Neuronal stem cell (in vitro differentiated cells): ENCODE measurements at regions not wholly inside any gene's neighbourhood (a gene's known extent, or its start where the extent isn't known, plus 50 kb on each side); places are given as distances from the start of the nearest gene placed in this dataset.
A peak's percentile ranks its signal among the peaks of the same experiment; 100 is the strongest.

Experiments used
- DNase-seq: peaks from one replicate; pipeline ENCODE4 v3.0.0-alpha.2; 2013; ENCODE audit warnings: low spot score
- H2AFZ ChIP-seq: one replicate; pipeline ENCODE4 v1.6.1; 2013; ENCODE audit warnings: mild to moderate bottlenecking, low read length, inconsistent platforms
- H2AK5ac ChIP-seq: 2 replicates; pipeline ENCODE4 v1.6.1; 2013; ENCODE audit warnings: low read depth, mild to moderate bottlenecking, inconsistent platforms, low read length, moderate library complexity, mixed read lengths
- H2BK120ac ChIP-seq: 2 replicates; pipeline ENCODE4 v1.6.1; 2013; ENCODE audit warnings: low read depth, mild to moderate bottlenecking, inconsistent platforms, low read length, moderate library complexity, mixed read lengths
- H2BK12ac ChIP-seq: one replicate; pipeline ENCODE4 v1.6.1; 2013; ENCODE audit warnings: low read length, inconsistent platforms
- H2BK15ac ChIP-seq: 2 replicates; pipeline ENCODE4 v1.6.1; 2013; ENCODE audit warnings: mild to moderate bottlenecking, low read length, inconsistent platforms, mixed read lengths
- H2BK5ac ChIP-seq: one replicate; pipeline ENCODE4 v1.6.1; 2013; ENCODE audit warnings: inconsistent platforms, mild to moderate bottlenecking, low read length, moderate library complexity
- H3K14ac ChIP-seq: one replicate; pipeline ENCODE4 v1.6.1; 2013; ENCODE audit warnings: low read length, inconsistent platforms
- H3K18ac ChIP-seq: 2 replicates; pipeline ENCODE4 v1.6.1; 2013; ENCODE audit warnings: low read length, inconsistent platforms
- H3K23ac ChIP-seq: 2 replicates; pipeline ENCODE4 v1.6.1; 2013; ENCODE audit warnings: low read depth, mild to moderate bottlenecking, mixed read lengths, low read length, inconsistent platforms; ENCODE audit not compliant: poor library complexity
- H3K27ac ChIP-seq: replicated peaks from 3 replicates; pipeline ENCODE4 v1.5.1; 2013; ENCODE audit warnings: low read length, inconsistent platforms
- H3K27me3 ChIP-seq, 3 experiments: 2 replicates each; pipeline ENCODE4 v1.6.1; 2013; ENCODE audit warnings: low read length in 3 of 3, mild to moderate bottlenecking in 2 of 3, inconsistent platforms in 1 of 3, low read depth in 1 of 3, mixed read lengths in 1 of 3, moderate library complexity in 1 of 3; ENCODE audit not compliant: control insufficient read depth in 3 of 3, insufficient read depth in 3 of 3
- H3K36me3 ChIP-seq, 2 donors: replicated peaks in 1 of 2; 2 replicates each; pipeline ENCODE4 v1.6.1; 2013; ENCODE audit warnings: low read length in 2 of 2; ENCODE audit not compliant: control insufficient read depth in 2 of 2, insufficient read depth in 2 of 2
- H3K4ac ChIP-seq: 2 replicates; pipeline ENCODE4 v1.6.1; 2013; ENCODE audit warnings: inconsistent platforms, mild to moderate bottlenecking, low read length, moderate library complexity
- H3K4me1 ChIP-seq, 2 donors: 1 replicate in 1 of 2; 2 replicates in 1 of 2; pipeline ENCODE4 v1.6.1; 2013; ENCODE audit warnings: low read length in 2 of 2, low read depth in 1 of 2; ENCODE audit not compliant: control insufficient read depth in 2 of 2, insufficient read depth in 1 of 2
- H3K4me2 ChIP-seq: one replicate; pipeline ENCODE4 v1.6.1; 2013; ENCODE audit warnings: mild to moderate bottlenecking, low read length, inconsistent platforms; ENCODE audit not compliant: insufficient read depth, poor library complexity, severe bottlenecking
- H3K4me3 ChIP-seq, 2 donors: 2 replicates each; pipeline ENCODE4 v1.5.1; 2013; ENCODE audit warnings: low read length in 2 of 2, mild to moderate bottlenecking in 2 of 2, inconsistent platforms in 1 of 2, moderate library complexity in 1 of 2
- H3K79me1 ChIP-seq: one replicate; pipeline ENCODE4 v1.6.1; 2013; ENCODE audit warnings: low read depth, mild to moderate bottlenecking, inconsistent platforms, low read length, moderate library complexity
- H3K9ac ChIP-seq: one replicate; pipeline ENCODE4 v1.6.1; 2013; ENCODE audit warnings: mild to moderate bottlenecking, low read depth, low read length, inconsistent platforms; ENCODE audit not compliant: poor library complexity
- H3K9me3 ChIP-seq, 2 donors: replicated peaks in 1 of 2; 2 replicates each; pipeline versions ENCODE3 to v1.6.1; 2013; ENCODE audit warnings: low read length in 2 of 2, mild to moderate bottlenecking in 2 of 2, inconsistent platforms in 1 of 2, low read depth in 1 of 2, mixed read lengths in 1 of 2, moderate library complexity in 1 of 2; ENCODE audit not compliant: control insufficient read depth in 2 of 2, insufficient read depth in 1 of 2
- H4K8ac ChIP-seq: one replicate; pipeline ENCODE4 v1.6.1; 2013; ENCODE audit warnings: low read depth, mild to moderate bottlenecking, inconsistent platforms, low read length, moderate library complexity
- H4K91ac ChIP-seq: one replicate; pipeline ENCODE4 v1.6.1; 2013; ENCODE audit warnings: low read length, low read depth, mild to moderate bottlenecking, inconsistent platforms; ENCODE audit not compliant: poor library complexity
- WGBS, 2 donors: extraction: QIAGEN DNeasy Blood & Tissue Kit; methylation state at CpG; one replicate each; pipeline ENCODE4 v1.1.7; 2013; ENCODE audit warnings: missing lambda C conversion rate in 2 of 2, mixed read lengths in 1 of 2; ENCODE audit not compliant: insufficient read length in 2 of 2, insufficient replicate concordance in 1 of 2; ENCODE audit errors: extremely low coverage in 2 of 2; 5-methylcytosine and 5-hydroxymethylcytosine counted together

DNA sequence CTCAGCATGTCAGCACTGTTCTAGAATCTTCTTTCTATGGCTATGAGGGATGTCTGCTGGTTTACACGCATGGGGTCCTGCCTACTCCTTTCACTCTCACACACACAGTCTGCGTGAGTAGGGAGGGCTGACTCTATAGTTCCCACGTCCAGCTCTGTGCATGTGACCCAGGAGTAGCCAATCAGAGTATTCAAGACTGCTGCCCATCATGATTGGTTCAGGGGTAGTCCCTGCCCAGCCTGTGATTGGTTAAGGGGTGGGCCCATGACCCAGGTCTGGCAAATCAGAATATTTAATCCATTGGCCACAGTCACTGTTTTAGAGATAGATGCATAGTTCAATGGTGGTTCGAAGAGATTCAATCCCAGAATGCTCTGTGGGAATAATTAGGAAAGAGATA, 151.3 kb upstream of the IRX3 start:
- Histone ChIP-seq H2BK12ac (no peak overlapping the region), H3K9ac (no peak overlapping the region), H3K4me3 (no peak overlapping the region), H3K23ac (no peak overlapping the region), H3K14ac (no peak overlapping the region), H3K36me3 (no peaks in the 10 kb centered on the region), H3K4me2 (no peak overlapping the region), H3K27ac (no peak overlapping the region), H2BK120ac (no peak overlapping the region), H2BK5ac (no peak overlapping the region), H2AFZ (no peak overlapping the region), H4K8ac (no peak overlapping the region), H3K18ac (peak overlapping the region; percentile 17), H3K4me1 (no peaks in the 10 kb centered on the region), H3K27me3 (peaks cover 0 to 8% (median 0%) of the 10 kb centered on the region in 3 experiments), H3K9me3 (no peaks in the 10 kb centered on the region), H2AK5ac (peak overlapping the region; percentile 38), H3K79me1 (no peaks in the 10 kb centered on the region), H2BK15ac (no peak overlapping the region), H3K4ac (no peak overlapping the region), H4K91ac (no peak overlapping the region)
- no peak for DNase-seq
- no CpG with 5 or more reads among the region's 4 CpGs for WGBS, 2 donors

- Histone ChIP-seq H2BK5ac (no peak overlapping the region), H2BK12ac (no peak overlapping the region), H3K27me3 (peaks cover 0 to 8% (median 0%) of the 10 kb centered on the region in 3 experiments)
Observed at GRCh38 chr16:54437401-54437800, 150.8 kb upstream of the IRX3 start.

GRCh38 chr16:54436346-54436745, 149.8 kb upstream of the IRX3 start:
- Histone ChIP-seq H3K14ac (no peak overlapping the region), H2AK5ac (no peak overlapping the region), H3K9me3 (no peaks in the 10 kb centered on the region), H3K4me2 (no peak overlapping the region), H2BK15ac (no peak overlapping the region), H3K4me1 (peaks cover 0 to 2% of the 10 kb centered on the region in 2 donors), H2BK5ac (no peak overlapping the region), H3K27me3 (peaks cover 0 to 8% (median 0%) of the 10 kb centered on the region in 3 experiments), H3K9ac (no peak overlapping the region), H3K18ac (no peak overlapping the region), H3K4ac (no peak overlapping the region), H3K23ac (no peak overlapping the region), H3K79me1 (no peaks in the 10 kb centered on the region), H2BK12ac (no peak overlapping the region), H4K8ac (no peak overlapping the region), H3K36me3 (no peaks in the 10 kb centered on the region), H2AFZ (no peak overlapping the region), H3K27ac (no peak overlapping the region), H4K91ac (no peak overlapping the region), H3K4me3 (no peak overlapping the region), H2BK120ac (no peak overlapping the region)
- no CpG with 5 or more reads among the region's 7 CpGs for WGBS, 2 donors
- no peak for DNase-seq

More at GRCh38 chr16:54437401-54437800, 150.8 kb upstream of the IRX3 start:
- Histone ChIP-seq H3K4me1 (peaks cover 0 to 1% of the 10 kb centered on the region in 2 donors), H2AFZ (no peak overlapping the region), H3K27ac (no peak overlapping the region), H4K8ac (no peak overlapping the region), H2AK5ac (peak overlapping the region; percentile 38), H3K79me1 (no peaks in the 10 kb centered on the region), H3K4me2 (no peak overlapping the region), H3K9ac (no peak overlapping the region), H3K14ac (no peak overlapping the region), H3K18ac (peak overlapping the region; percentile 29), H2BK15ac (no peak overlapping the region), H3K23ac (no peak overlapping the region), H2BK120ac (no peak overlapping the region), H3K4me3 (no peak overlapping the region), H4K91ac (no peak overlapping the region), H3K36me3 (no peaks in the 10 kb centered on the region), H3K4ac (no peak overlapping the region), H3K9me3 (no peaks in the 10 kb centered on the region)
- no peak for DNase-seq
- no CpG with 5 or more reads among the region's 11 CpGs for WGBS, 2 donors

DNA sequence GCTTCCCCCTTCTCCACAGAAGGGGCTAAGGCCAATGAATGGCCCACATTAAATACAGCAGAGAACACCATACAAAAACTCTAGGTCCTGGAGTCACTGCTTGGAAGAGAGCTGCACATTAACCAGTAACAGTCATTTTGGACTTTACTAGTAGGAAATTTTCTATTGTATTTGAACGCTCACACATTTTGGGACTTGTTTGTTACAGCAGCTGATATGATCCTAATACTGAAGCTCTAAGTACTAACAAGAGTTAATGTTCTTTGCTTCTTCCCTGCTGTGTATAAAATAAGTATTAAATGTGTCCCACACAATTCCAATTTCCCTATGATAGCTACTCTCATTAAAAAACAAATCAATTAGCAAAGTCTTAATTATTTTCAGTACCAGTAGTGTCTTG, 148.3 kb upstream of the IRX3 start:
- no peak overlapping the region for H3K4ac ChIP-seq

More for the DNA sequence above, 148.3 kb upstream of the IRX3 start:
- Histone ChIP-seq H3K27ac (no peak overlapping the region), H4K8ac (no peak overlapping the region), H3K4me1 (peaks cover 8 to 9% of the 10 kb centered on the region in 2 donors), H3K18ac (no peak overlapping the region), H2BK15ac (no peak overlapping the region), H3K79me1 (no peaks in the 10 kb centered on the region), H3K4me3 (no peak overlapping the region), H3K9me3 (no peaks in the 10 kb centered on the region), H2AFZ (no peak overlapping the region), H3K23ac (no peak overlapping the region), H3K27me3 (peaks cover 0 to 23% (median 0%) of the 10 kb centered on the region in 3 experiments), H2BK12ac (no peak overlapping the region), H4K91ac (no peak overlapping the region), H3K9ac (no peak overlapping the region), H2BK5ac (no peak overlapping the region), H3K36me3 (no peaks in the 10 kb centered on the region), H2AK5ac (no peak overlapping the region), H3K14ac (no peak overlapping the region), H2BK120ac (no peak overlapping the region), H3K4me2 (no peak overlapping the region)
- WGBS, 2 donors, result no CpG with 5 or more reads among the region's 1 CpG
- DNase-seq, result no peak
